Choroid plexus epithelial cell (primary cell): ENCODE measurements at regions not wholly inside any gene's neighbourhood (a gene's known extent, or its start where the extent isn't known, plus 50 kb on each side); places are given as distances from the start of the nearest gene placed in this dataset.

Experiments
- DNase-seq: peaks from one replicate; pipeline ENCODE4 v3.0.0-alpha.2; 2010; ENCODE audit warnings: low read depth
- H3K4me3 ChIP-seq: 2 replicates; pipeline ENCODE4 v1.5.1; 2011; ENCODE audit warnings: low read depth, mild to moderate bottlenecking, control low read depth, low read length, moderate library complexity
- TF ChIP-seq, protein P1 (sequence below): conservative IDR thresholded peaks from 2 replicates; pipeline ENCODE4 v1.5.1; 2011; ENCODE audit warnings: low read depth, mild to moderate bottlenecking, control low read depth, inconsistent platforms, low read length, moderate library complexity

DNA sequence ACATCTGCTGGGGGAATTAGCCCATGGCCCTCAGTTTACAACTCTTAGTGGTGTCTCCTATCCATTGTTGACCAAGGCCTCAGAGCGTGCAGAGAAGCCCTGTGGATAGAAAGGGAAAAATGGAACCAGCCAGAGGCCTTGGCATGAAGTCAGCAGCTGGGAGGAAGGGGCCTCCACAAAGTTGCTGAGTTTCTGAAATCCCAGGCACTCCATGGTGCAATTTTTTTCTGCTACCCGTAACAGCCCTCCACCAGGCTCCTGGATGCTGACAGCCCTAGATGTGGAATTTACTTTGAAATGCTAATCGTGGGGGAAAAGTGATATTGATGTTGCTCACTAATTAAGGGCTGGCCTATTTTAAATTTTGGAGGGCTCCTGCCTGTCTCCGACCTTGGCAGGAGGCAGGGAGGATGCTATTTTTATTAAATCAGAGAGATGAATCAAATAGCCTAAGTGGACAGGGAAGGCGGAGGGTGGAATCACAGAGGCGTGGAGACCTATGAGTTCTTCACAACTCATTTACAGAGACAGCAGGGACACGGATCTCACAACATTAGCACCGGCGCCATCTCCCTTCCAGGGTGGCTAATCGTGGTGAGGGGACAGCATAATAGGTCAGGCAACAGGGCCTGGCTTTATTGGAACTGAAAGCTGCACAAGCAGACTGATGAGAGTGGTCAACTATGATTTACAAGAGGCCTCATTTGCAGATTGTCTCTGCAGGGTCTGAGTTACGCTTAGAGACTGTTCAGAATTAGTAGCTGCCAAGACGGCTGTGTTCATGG, 99.8 kb upstream of the WSCD2 start:
- no peak overlapping the region for H3K4me3 ChIP-seq
- TF ChIP-seq, protein P1, sequence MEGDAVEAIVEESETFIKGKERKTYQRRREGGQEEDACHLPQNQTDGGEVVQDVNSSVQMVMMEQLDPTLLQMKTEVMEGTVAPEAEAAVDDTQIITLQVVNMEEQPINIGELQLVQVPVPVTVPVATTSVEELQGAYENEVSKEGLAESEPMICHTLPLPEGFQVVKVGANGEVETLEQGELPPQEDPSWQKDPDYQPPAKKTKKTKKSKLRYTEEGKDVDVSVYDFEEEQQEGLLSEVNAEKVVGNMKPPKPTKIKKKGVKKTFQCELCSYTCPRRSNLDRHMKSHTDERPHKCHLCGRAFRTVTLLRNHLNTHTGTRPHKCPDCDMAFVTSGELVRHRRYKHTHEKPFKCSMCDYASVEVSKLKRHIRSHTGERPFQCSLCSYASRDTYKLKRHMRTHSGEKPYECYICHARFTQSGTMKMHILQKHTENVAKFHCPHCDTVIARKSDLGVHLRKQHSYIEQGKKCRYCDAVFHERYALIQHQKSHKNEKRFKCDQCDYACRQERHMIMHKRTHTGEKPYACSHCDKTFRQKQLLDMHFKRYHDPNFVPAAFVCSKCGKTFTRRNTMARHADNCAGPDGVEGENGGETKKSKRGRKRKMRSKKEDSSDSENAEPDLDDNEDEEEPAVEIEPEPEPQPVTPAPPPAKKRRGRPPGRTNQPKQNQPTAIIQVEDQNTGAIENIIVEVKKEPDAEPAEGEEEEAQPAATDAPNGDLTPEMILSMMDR = no peak
- no peak for DNase-seq

DNA sequence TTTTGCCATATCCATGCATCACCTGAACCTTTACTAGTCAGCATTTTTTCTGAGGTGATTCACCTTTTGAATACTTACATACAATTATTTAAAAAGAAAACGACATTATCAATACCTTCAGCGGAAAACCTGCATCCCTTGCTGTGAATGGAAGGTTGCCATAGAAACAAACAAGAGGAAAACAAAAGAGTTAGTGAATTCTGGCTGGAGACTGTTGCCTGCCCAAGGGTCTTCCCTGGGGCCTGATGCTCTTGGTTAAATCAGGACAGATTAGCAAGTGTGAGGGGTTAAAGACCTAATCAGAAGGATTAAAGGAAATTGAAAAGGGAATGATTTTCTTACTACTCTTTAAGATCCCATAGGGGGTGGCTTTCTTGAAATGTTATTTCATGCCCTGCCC, 96.0 kb upstream of the WSCD2 start:
- H3K4me3 ChIP-seq = no peak overlapping the region
- DNase-seq = no peak
- TF ChIP-seq, protein P1 = no peak

DNA sequence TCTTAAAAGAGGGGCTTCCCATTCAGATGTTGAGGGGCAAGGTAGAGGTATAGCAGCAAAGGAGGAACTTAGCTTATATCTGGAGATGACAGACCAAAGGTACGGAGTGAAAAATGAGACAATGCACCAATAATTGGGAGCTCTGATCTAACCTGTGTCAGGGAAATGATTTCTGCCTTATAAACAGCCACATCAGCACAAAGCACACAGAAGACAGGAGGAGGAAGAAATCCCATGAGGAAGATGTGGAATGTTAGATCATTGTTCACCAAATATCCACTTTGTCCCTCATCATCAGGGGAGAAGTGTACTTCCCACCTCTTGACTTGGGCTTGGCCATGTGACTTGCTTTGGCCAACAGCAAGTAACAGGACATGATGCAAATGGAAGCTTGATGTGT, 93.7 kb upstream of the WSCD2 start:
- TF ChIP-seq, protein P1 = no peak
- no peak overlapping the region for H3K4me3 ChIP-seq
- DNase-seq = no peak

DNA sequence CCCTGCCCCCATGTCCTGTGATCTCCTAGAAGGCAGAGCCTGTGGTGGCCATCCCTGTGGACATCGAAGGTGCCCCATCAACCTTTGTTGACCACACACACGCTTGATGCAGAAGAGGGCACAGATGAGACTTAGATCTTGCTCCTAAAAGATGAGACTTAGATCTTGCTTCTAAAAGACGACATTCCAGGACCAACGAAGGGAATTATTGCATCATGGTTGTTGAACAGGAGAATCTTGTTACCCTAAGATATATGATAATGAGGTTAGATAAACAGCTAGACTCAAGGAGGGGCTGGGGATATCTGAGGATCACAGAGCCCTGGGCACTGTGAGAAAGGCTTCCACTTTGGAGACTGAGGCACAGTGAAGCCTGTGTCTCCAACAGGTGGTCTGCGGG, 91.1 kb upstream of the WSCD2 start:
- TF ChIP-seq, protein P1 = no peak
- H3K4me3 ChIP-seq = no peak overlapping the region
- DNase-seq = no peak

DNA sequence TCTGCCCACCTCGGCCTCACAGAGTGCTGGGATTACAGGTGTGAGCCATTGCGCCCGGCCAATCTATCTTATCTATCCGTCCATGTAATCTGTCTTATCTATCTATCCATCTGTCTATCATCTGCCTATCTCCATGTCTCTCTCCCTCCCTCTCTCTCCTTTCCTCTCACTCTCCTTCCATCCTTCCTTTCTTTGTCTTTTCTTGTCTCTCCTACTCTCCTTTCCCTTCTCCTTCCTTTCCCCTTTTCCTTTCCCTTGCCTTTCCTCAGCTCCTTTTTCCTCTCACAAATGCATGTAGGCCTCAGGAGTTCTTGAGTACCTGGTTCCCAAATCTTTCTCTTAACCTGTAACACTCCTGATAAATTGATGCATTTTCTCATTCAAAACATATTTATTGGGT, 89.3 kb upstream of the WSCD2 start:
- H3K4me3 ChIP-seq = no peak overlapping the region
- TF ChIP-seq, protein P1 = no peak
- no peak for DNase-seq

DNA sequence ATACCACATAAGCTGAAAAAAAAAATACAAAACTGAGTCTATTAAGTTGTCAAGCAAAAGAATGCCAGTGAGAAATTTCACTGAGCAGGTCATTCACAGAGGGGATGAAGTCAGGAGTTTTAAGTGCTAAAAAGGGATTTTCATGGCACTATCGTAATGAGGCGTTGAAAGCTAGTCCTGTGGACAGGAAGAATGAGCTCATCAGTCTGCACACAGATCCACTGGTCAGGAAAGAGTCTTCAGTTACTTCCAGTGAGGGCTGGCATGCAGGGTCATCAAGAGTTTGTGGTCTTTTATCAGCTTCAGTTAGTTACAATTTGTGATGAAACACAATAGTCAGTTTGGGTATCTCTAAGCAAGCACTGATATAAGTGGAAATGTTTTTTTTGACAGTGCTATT, 88.1 kb upstream of the WSCD2 start:
- no peak overlapping the region for H3K4me3 ChIP-seq
- no peak for DNase-seq
- TF ChIP-seq, protein P1 = no peak

DNA sequence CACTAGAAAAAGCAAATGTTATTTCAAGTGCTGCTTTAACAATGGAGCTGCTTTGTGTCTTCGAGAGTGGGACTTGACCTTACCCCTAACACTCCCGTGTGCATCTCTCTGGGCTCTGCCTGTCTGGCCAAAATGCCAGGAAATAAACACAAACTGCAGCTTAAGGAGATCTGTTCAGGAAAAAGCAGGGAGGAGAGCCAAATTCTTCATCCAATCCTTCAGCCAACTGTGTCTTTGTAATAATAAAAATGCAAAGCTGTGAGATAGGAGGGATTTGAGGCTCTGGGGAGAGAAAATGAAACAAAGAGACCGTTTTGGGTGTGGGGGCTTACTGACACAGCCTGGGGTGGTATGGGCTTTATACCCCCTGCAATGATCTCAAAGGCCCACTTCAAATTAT, 85.8 kb upstream of the WSCD2 start:
- TF ChIP-seq, protein P1 = no peak

More for the DNA sequence above, 85.8 kb upstream of the WSCD2 start:
- no peak for DNase-seq
- H3K4me3 ChIP-seq = no peak overlapping the region
